ENCODE measurements at regions not wholly inside any gene's neighbourhood (a gene's known extent, or its start where the extent isn't known, plus 50 kb on each side); places are given as distances from the start of the nearest gene placed in this dataset.

DNA sequence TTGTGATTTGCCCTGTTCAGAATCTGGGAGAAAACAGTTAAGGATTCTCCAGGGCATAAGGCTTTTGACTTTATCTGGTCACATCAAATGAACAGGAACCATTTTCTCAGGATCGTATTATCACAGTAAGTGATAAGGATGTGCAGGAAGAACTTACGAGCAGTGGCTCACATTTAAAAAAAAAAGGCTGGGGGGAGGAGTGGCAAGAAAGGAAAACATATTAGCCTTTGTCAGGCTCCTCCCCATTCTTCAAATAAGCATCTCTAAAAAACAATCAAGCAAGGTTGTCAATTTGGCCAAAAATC is 234.3 kb upstream of the TMEM161B start:
- Histone ChIP-seq H3K4me1 (ENCODE audit: insufficient read depth, low read length) (no peaks in the 10 kb centered on the region; the same call in 1 of the 2 replicates), H3K27me3 (ENCODE audit: insufficient read depth, low read length) (no peaks in the 10 kb centered on the region), H3K27ac (ENCODE audit: low read length) (no peak overlapping the region), H3K36me3 (ENCODE audit: insufficient read depth, low read depth, low read length) (no peaks in the 10 kb centered on the region), H3K9ac (ENCODE audit: low read depth, low read length) (no peak overlapping the region), H3K4me3 (ENCODE audit: low read length) (no peak overlapping the region), H3K9me3 (ENCODE audit: insufficient read depth, low read depth, low read length) (no peaks in the 10 kb centered on the region)

- H3K27me3 ChIP-seq (ENCODE audit: insufficient read depth, low read length), result no peaks in the 10 kb centered on the region
- no peaks in the 10 kb centered on the region for H3K36me3 ChIP-seq (ENCODE audit: insufficient read depth, low read depth, low read length)
- H3K27ac ChIP-seq (ENCODE audit: low read length), result no peak overlapping the region
- H3K4me3 ChIP-seq (ENCODE audit: low read length), result no peak overlapping the region
- no peaks in the 10 kb centered on the region; the same call in 1 of the 2 replicates for H3K4me1 ChIP-seq (ENCODE audit: insufficient read depth, low read length)
- H3K9me3 ChIP-seq (ENCODE audit: insufficient read depth, low read depth, low read length), result no peaks in the 10 kb centered on the region
- no peak overlapping the region for H3K9ac ChIP-seq (ENCODE audit: low read depth, low read length)
Measured at GRCh38 chr5:88502179-88503040, 233.8 kb upstream of the TMEM161B start.

- H3K4me3 ChIP-seq (ENCODE audit: low read length), result no peak overlapping the region
- no peaks in the 10 kb centered on the region for H3K9me3 ChIP-seq (ENCODE audit: insufficient read depth, low read depth, low read length)
- H3K36me3 ChIP-seq (ENCODE audit: insufficient read depth, low read depth, low read length), result no peaks in the 10 kb centered on the region
- H3K27ac ChIP-seq (ENCODE audit: low read length), result no peak overlapping the region
- H3K27me3 ChIP-seq (ENCODE audit: insufficient read depth, low read length), result no peaks in the 10 kb centered on the region
- no peak overlapping the region for H3K9ac ChIP-seq (ENCODE audit: low read depth, low read length)
- peaks cover 7% of the 10 kb centered on the region; the same call in 1 of the 2 replicates for H3K4me1 ChIP-seq (ENCODE audit: insufficient read depth, low read length)
Measured at GRCh38 chr5:88495810-88496209, 227.2 kb upstream of the TMEM161B start.

GRCh38 chr5:88490874-88491273 is 222.2 kb upstream of the TMEM161B start:
- no peak overlapping the region for H3K9ac ChIP-seq (ENCODE audit: low read depth, low read length)
- peaks cover 20% of the 10 kb centered on the region; the same call in 1 of the 2 replicates for H3K4me1 ChIP-seq (ENCODE audit: insufficient read depth, low read length)
- no peak overlapping the region for H3K27ac ChIP-seq (ENCODE audit: low read length)
- H3K36me3 ChIP-seq (ENCODE audit: insufficient read depth, low read depth, low read length), result no peaks in the 10 kb centered on the region
- no peaks in the 10 kb centered on the region for H3K27me3 ChIP-seq (ENCODE audit: insufficient read depth, low read length)
- H3K9me3 ChIP-seq (ENCODE audit: insufficient read depth, low read depth, low read length), result no peaks in the 10 kb centered on the region
- H3K4me3 ChIP-seq (ENCODE audit: low read length), result no peak overlapping the region

GRCh38 chr5:88489364-88489763 is 220.7 kb upstream of the TMEM161B start:
- H3K4me1 ChIP-seq (ENCODE audit: insufficient read depth, low read length), result peaks cover 20% of the 10 kb centered on the region; the same call in 1 of the 2 replicates
- H3K36me3 ChIP-seq (ENCODE audit: insufficient read depth, low read depth, low read length), result no peaks in the 10 kb centered on the region
- H3K27me3 ChIP-seq (ENCODE audit: insufficient read depth, low read length), result no peaks in the 10 kb centered on the region
- no peak overlapping the region for H3K27ac ChIP-seq (ENCODE audit: low read length)
- H3K9ac ChIP-seq (ENCODE audit: low read depth, low read length), result no peak overlapping the region
- no peaks in the 10 kb centered on the region for H3K9me3 ChIP-seq (ENCODE audit: insufficient read depth, low read depth, low read length)
- H3K4me3 ChIP-seq (ENCODE audit: low read length), result no peak overlapping the region

- no peaks in the 10 kb centered on the region for H3K36me3 ChIP-seq (ENCODE audit: insufficient read depth, low read depth, low read length)
- no peaks in the 10 kb centered on the region for H3K27me3 ChIP-seq (ENCODE audit: insufficient read depth, low read length)
- peaks cover 26% of the 10 kb centered on the region; the same call in 1 of the 2 replicates for H3K4me1 ChIP-seq (ENCODE audit: insufficient read depth, low read length)
- no peaks in the 10 kb centered on the region for H3K9me3 ChIP-seq (ENCODE audit: insufficient read depth, low read depth, low read length)
- H3K27ac ChIP-seq (ENCODE audit: low read length), result no peak overlapping the region
- H3K4me3 ChIP-seq (ENCODE audit: low read length), result no peak overlapping the region
- no peak overlapping the region for H3K9ac ChIP-seq (ENCODE audit: low read depth, low read length)
Measured at GRCh38 chr5:88488561-88488960, 219.9 kb upstream of the TMEM161B start.

DNA sequence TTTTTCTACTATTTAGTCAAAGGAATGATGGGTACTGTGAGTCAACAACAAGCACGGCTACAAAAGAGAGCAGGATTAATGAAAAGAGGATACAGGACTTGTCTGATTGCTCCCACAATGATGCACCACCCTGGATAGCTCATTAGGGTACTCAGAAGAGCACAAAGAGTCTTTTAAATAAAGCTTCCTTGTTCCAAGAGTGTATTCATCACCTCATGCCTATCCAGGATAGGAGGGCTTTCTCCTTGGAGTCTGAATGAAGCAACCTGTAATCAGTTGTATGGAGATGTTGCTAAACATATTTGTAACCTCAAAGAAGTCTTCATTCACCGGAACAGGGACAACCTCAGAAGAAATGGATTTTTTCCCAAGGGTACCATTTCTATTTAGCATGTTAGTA is 219.5 kb upstream of the TMEM161B start:
- H3K27me3 ChIP-seq (ENCODE audit: insufficient read depth, low read length), result no peaks in the 10 kb centered on the region
- H3K4me3 ChIP-seq (ENCODE audit: low read length), result no peak overlapping the region
- no peaks in the 10 kb centered on the region for H3K9me3 ChIP-seq (ENCODE audit: insufficient read depth, low read depth, low read length)
- H3K27ac ChIP-seq (ENCODE audit: low read length), result no peak overlapping the region
- H3K4me1 ChIP-seq (ENCODE audit: insufficient read depth, low read length), result peaks cover 28% of the 10 kb centered on the region; the same call in 1 of the 2 replicates
- H3K36me3 ChIP-seq (ENCODE audit: insufficient read depth, low read depth, low read length), result no peaks in the 10 kb centered on the region
- H3K9ac ChIP-seq (ENCODE audit: low read depth, low read length), result no peak overlapping the region

DNA sequence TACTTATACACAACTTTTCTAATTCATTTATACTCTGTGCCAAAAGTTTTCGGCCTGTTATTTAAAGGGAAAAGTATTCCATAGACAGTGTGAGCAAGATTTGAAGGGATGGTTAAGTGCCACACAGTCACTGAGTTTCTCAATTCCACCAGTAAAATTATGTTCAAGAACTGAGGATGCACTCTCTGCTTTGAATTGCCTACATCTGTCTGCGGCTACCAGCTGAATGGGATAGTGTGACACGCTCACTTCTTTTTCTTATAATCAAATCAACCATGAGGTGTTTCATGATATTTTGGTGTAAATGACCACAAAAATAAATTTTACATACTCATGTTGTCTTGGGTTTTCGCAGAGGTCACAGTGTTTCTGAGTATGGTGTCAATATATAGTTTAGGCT is 218.4 kb upstream of the TMEM161B start:
- peaks cover 28% of the 10 kb centered on the region; the same call in 1 of the 2 replicates for H3K4me1 ChIP-seq (ENCODE audit: insufficient read depth, low read length)
- H3K9ac ChIP-seq (ENCODE audit: low read depth, low read length), result no peak overlapping the region
- no peaks in the 10 kb centered on the region for H3K27me3 ChIP-seq (ENCODE audit: insufficient read depth, low read length)
- H3K4me3 ChIP-seq (ENCODE audit: low read length), result no peak overlapping the region
- no peak overlapping the region for H3K27ac ChIP-seq (ENCODE audit: low read length)
- no peaks in the 10 kb centered on the region for H3K36me3 ChIP-seq (ENCODE audit: insufficient read depth, low read depth, low read length)
- H3K9me3 ChIP-seq (ENCODE audit: insufficient read depth, low read depth, low read length), result no peaks in the 10 kb centered on the region

DNA sequence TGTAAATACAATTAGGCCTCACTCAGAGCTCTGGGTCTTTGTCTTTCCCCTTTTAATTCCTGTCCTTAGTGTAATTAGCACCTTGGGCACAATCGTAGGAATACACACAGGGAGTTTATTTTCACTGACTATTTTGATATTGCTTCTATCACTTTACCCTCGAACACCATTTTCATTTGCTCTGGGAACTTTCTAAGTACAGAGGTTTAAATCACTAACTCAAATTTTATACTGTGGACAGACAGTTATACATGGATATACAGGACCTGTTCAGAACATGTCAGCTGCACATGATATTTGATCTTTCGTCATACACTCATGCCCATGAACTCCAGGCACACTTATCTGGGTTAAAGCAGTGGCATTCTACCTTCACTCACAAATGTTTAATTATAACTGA is 217.8 kb upstream of the TMEM161B start:
- Histone ChIP-seq H3K27ac (ENCODE audit: low read length) (no peak overlapping the region), H3K4me1 (ENCODE audit: insufficient read depth, low read length) (peaks cover 24% of the 10 kb centered on the region; the same call in 1 of the 2 replicates), H3K4me3 (ENCODE audit: low read length) (no peak overlapping the region), H3K36me3 (ENCODE audit: insufficient read depth, low read depth, low read length) (no peaks in the 10 kb centered on the region), H3K9me3 (ENCODE audit: insufficient read depth, low read depth, low read length) (no peaks in the 10 kb centered on the region), H3K27me3 (ENCODE audit: insufficient read depth, low read length) (no peaks in the 10 kb centered on the region), H3K9ac (ENCODE audit: low read depth, low read length) (no peak overlapping the region)

DNA sequence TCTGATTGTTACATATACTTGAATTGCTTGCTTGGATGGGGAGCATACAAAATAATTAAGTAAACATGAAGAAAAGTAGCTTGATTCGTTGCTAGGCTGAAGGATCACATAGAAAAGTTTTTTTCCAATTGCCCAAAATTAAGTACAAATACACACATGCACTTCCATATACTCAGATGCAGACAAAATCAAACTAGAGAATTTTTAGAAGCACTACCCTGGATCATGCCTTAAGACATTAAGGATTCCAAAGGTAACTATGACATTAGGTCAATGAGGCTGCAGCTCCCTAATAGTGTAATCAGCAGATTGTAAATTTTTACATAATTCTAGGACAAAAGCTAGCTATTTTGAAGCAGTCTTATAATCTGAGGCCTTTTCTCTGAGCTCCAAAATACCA is 216.9 kb upstream of the TMEM161B start:
- peaks cover 24% of the 10 kb centered on the region; the same call in 1 of the 2 replicates for H3K4me1 ChIP-seq (ENCODE audit: insufficient read depth, low read length)

DNA sequence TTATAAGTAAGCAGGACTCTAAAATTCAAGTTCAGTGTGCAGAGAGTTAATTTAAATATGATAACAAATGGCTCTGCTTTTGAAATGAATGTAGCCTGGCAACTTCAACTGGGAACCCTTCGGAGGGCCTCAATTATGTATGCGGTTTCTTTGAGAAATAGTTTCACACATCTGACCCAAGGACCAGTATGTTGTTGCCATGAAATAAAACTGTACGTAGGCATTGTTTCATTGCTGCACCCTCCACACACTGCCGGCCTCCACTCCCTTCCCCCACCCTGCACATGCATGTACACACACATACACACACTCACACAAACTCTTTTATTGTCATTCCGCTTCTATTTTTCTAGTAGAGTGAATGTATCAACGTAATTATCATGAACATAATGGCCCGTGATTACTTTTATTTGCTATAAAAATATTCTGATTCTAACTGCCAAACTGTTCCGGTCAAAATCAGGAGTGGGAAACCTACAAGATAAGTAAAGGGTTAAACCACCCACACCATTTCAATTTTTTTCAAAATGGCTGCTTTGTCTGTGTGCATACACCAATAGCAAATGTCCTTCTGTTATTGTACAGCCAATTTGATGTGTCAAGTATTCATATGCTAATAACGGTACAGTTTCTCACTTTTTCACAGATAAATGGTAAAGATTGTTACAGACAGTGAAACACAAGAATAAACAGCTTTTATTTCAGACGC is 215.5 kb upstream of the TMEM161B start:
- Histone ChIP-seq H3K9me3 (ENCODE audit: insufficient read depth, low read depth, low read length) (no peaks in the 10 kb centered on the region), H3K4me1 (ENCODE audit: insufficient read depth, low read length) (peaks cover 15% of the 10 kb centered on the region; the same call in 1 of the 2 replicates), H3K9ac (ENCODE audit: low read depth, low read length) (no peak overlapping the region), H3K27me3 (ENCODE audit: insufficient read depth, low read length) (no peaks in the 10 kb centered on the region), H3K36me3 (ENCODE audit: insufficient read depth, low read depth, low read length) (no peaks in the 10 kb centered on the region), H3K27ac (ENCODE audit: low read length) (no peak overlapping the region), H3K4me3 (ENCODE audit: low read length) (no peak overlapping the region)

More for the DNA sequence above, 216.9 kb upstream of the TMEM161B start:
- Histone ChIP-seq H3K4me3 (ENCODE audit: low read length) (no peak overlapping the region), H3K27me3 (ENCODE audit: insufficient read depth, low read length) (no peaks in the 10 kb centered on the region), H3K9ac (ENCODE audit: low read depth, low read length) (no peak overlapping the region), H3K36me3 (ENCODE audit: insufficient read depth, low read depth, low read length) (no peaks in the 10 kb centered on the region), H3K27ac (ENCODE audit: low read length) (no peak overlapping the region), H3K9me3 (ENCODE audit: insufficient read depth, low read depth, low read length) (no peaks in the 10 kb centered on the region)

Measured in iPS-20b (cell line).